HEK293T (cell line): ENCODE measurements at regions not wholly inside any gene's neighbourhood (a gene's known extent, or its start where the extent isn't known, plus 50 kb on each side); places are given as distances from the start of the nearest gene placed in this dataset.

ENCODE experiments used
- CTCF ChIA-PET: fragments of 350-600 bp; formaldehyde crosslinking; extraction: SDS; loops from one replicate; lab custom pipeline; 2021; ENCODE audit warnings: antibody characterized with exemption, inconsistent platforms; lab: Yijun Ruan, JAX
- POLR2A ChIA-PET: fragments of 350-600 bp; formaldehyde crosslinking; extraction: SDS; loops from one replicate; lab custom pipeline; 2020; ENCODE audit warnings: antibody characterized with exemption, inconsistent platforms; lab: Yijun Ruan, JAX
- DNase-seq: peaks from one replicate; pipeline ENCODE4 v3.0.0; 2012; ENCODE audit warnings: mixed read lengths; ENCODE audit errors: extremely low spot score
- ARNT ChIP-seq: fragments of 450-650 bp; IDR thresholded peaks from 2 replicates; pipeline ENCODE4 v1.6.1; 2017; ENCODE audit warnings: mild to moderate bottlenecking
- BHLHE40 ChIP-seq: fragments of 450-650 bp; IDR thresholded peaks from 2 replicates; pipeline ENCODE4 v1.6.1; 2016; ENCODE audit warnings: mild to moderate bottlenecking, moderate library complexity, borderline replicate concordance
- CTBP1 ChIP-seq: fragments of 450-650 bp; IDR thresholded peaks from 2 replicates; pipeline ENCODE4 v1.6.1; 2016; ENCODE audit warnings: borderline replicate concordance
- ELF4 ChIP-seq: fragments of 450-650 bp; IDR thresholded peaks from 2 replicates; pipeline ENCODE4 v1.6.1; 2017; ENCODE audit warnings: antibody characterized with exemption
- FOXA1 ChIP-seq: fragments of 450-650 bp; IDR thresholded peaks from 2 replicates; pipeline ENCODE4 v1.6.1; 2016; ENCODE audit warnings: mild to moderate bottlenecking
- FOXK2 ChIP-seq: fragments of 450-650 bp; IDR thresholded peaks from 2 replicates; pipeline ENCODE4 v1.6.1; 2016; ENCODE audit warnings: mild to moderate bottlenecking
- FOXM1 ChIP-seq: fragments of 450-650 bp; IDR thresholded peaks from 2 replicates; pipeline ENCODE4 v1.6.1; 2017; ENCODE audit warnings: mild to moderate bottlenecking, borderline replicate concordance
- HDGF ChIP-seq: fragments of 450-650 bp; IDR thresholded peaks from 2 replicates; pipeline ENCODE4 v1.6.1; 2017; ENCODE audit warnings: antibody characterized with exemption, borderline replicate concordance
- L3MBTL2 ChIP-seq: fragments of 450-650 bp; conservative IDR thresholded peaks from 2 replicates; pipeline ENCODE4 v1.6.1; 2016; ENCODE audit warnings: mild to moderate bottlenecking
- LEF1 ChIP-seq: fragments of 450-650 bp; IDR thresholded peaks from 2 replicates; pipeline ENCODE4 v1.6.1; 2017; ENCODE audit warnings: mild to moderate bottlenecking, borderline replicate concordance
- NFRKB ChIP-seq: fragments of 450-650 bp; IDR thresholded peaks from 2 replicates; pipeline ENCODE4 v1.6.1; 2016; ENCODE audit warnings: mild to moderate bottlenecking, moderate library complexity
- PKNOX1 ChIP-seq: fragments of 450-650 bp; IDR thresholded peaks from 2 replicates; pipeline ENCODE4 v1.6.1; 2016
- SP1 ChIP-seq: fragments of 450-650 bp; IDR thresholded peaks from 2 replicates; pipeline ENCODE4 v1.6.1; 2017
- SUZ12 ChIP-seq: fragments of 450-650 bp; IDR thresholded peaks from 2 replicates; pipeline ENCODE4 v1.6.1; 2016; ENCODE audit warnings: mild to moderate bottlenecking
- TARDBP ChIP-seq: fragments of 450-650 bp; IDR thresholded peaks from 2 replicates; pipeline ENCODE4 v1.6.1; 2016
- ZNF384 ChIP-seq: fragments of 450-650 bp; IDR thresholded peaks from 2 replicates; pipeline ENCODE4 v1.6.1; 2016

GRCh38 chr5:88964831-88965230, 81.8 kb upstream of the MEF2C start:
- ChIA-PET POLR2A (no interaction called here), CTCF (no interaction called here)
- TF ChIP-seq HDGF = no peak
- no peak for DNase-seq

- no peak for DNase-seq
- TF ChIP-seq L3MBTL2 (no peak), PKNOX1 (no peak), SUZ12 (no peak), BHLHE40 (no peak), SP1 (no peak)
- ChIA-PET POLR2A (no interaction called here), CTCF (no interaction called here)
These were observed 74.0 kb upstream of the MEF2C start for GRCh38 chr5:88957013-88957412.

GRCh38 chr5:88956416-88956815, 73.4 kb upstream of the MEF2C start:
- DNase-seq = no peak
- POLR2A ChIA-PET = no interaction called here
- TF ChIP-seq L3MBTL2 (no peak), NFRKB (no peak)
- CTCF ChIA-PET = no interaction called here

GRCh38 chr5:88955403-88955802, 72.4 kb upstream of the MEF2C start:
- POLR2A ChIA-PET = no interaction called here
- TF ChIP-seq SUZ12 (no peak), TARDBP (no peak), SP1 (no peak), HDGF (no peak), CTBP1 (no peak), LEF1 (no peak), FOXA1 (no peak), NFRKB (no peak), FOXK2 (no peak), BHLHE40 (no peak), PKNOX1 (no peak), ARNT (no peak), L3MBTL2 (no peak), ZNF384 (no peak)
- DNase-seq = no peak
- CTCF ChIA-PET = no interaction called here

- TF ChIP-seq TARDBP (no peak), FOXM1 (no peak), FOXK2 (no peak), L3MBTL2 (no peak), SP1 (no peak), LEF1 (no peak), ELF4 (no peak), HDGF (no peak), CTBP1 (no peak)
- ChIA-PET POLR2A (no interaction called here), CTCF (no interaction called here)
- no peak for DNase-seq
These were observed 71.5 kb upstream of the MEF2C start for GRCh38 chr5:88954511-88954910.

GRCh38 chr5:88952996-88953643, 70.1 kb upstream of the MEF2C start:
- TF ChIP-seq FOXA1 (no peak), SUZ12 (no peak), PKNOX1 (no peak), FOXK2 (no peak), HDGF (no peak), ARNT (no peak), SP1 (no peak), L3MBTL2 (no peak), FOXM1 (no peak), ELF4 (no peak), CTBP1 (no peak), BHLHE40 (no peak)
- POLR2A ChIA-PET = no interaction called here
- DNase-seq = no peak
- CTCF ChIA-PET = no interaction called here

GRCh38 chr5:88952344-88952743, 69.4 kb upstream of the MEF2C start:
- DNase-seq = peak; percentile 27
- CTCF ChIA-PET = interaction anchor here (0.6 kb wide), 1 partner anchor 222 kb away, joined by 3 read pairs; no protein-coding TSS in a partner anchor
- POLR2A ChIA-PET = no interaction called here
- TF ChIP-seq CTBP1 = no peak
- TF ChIP-seq SP1 = no peak
- no peak for TF ChIP-seq BHLHE40
- TF ChIP-seq HDGF = no peak
- TF ChIP-seq ELF4 = no peak
- no peak for TF ChIP-seq FOXA1
- no peak for TF ChIP-seq L3MBTL2
- TF ChIP-seq TARDBP = no peak
- no peak for TF ChIP-seq ZNF384
- no peak for TF ChIP-seq FOXM1
- no peak for TF ChIP-seq NFRKB
